ENCODE measurements at regions not wholly inside any gene's neighbourhood (a gene's known extent, or its start where the extent isn't known, plus 50 kb on each side); places are given as distances from the start of the nearest gene placed in this dataset.

DNA sequence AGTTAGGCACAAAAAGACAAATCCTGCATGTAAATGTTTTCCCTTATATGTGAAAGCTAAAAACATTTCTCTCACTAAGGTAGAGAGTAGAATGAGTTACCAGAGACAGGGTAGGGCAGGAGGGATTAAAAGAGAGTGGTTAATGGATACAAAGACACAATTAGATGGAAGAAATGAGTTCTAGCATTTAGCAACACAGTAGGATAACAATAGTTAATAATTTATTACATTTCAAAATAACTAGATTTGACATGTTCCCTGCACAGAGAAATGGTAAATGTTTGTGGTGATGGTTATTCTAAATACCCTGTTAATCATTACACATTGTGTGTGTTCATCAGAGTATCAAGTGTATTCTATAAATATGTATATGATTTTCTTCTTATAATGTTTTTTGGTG lies 1400.7 kb downstream of the OTOL1 start:
- Mint-ChIP-seq H3K36me3 (ENCODE audit: insufficient read depth in 1 of 3, low read depth in 3 of 3) (peaks cover 0 to 3% (median 0%) of the 10 kb centered on the region in 3 experiments; a peak in 1 of 7 replicates), H3K27ac (no peak overlapping the region), H3K4me3 (no peak overlapping the region), H3K27me3 (ENCODE audit: low read depth) (no peaks in the 10 kb centered on the region), H3K9me3 (peaks cover 0 to 2% of the 10 kb centered on the region in 2 experiments; a peak in 4 of 5 replicates), H3K4me1 (no peaks in the 10 kb centered on the region)
- Histone ChIP-seq H3K4me2 (ENCODE audit: insufficient read depth, insufficient read length, low read length) (no peak overlapping the region), H3T11ph (ENCODE audit: low read length) (no peak overlapping the region), H3K4me1 (ENCODE audit: insufficient read depth, low read length) (no peaks in the 10 kb centered on the region), H3K23ac (ENCODE audit: insufficient read length, low read depth, low read length) (no peak overlapping the region), H2AFZ (ENCODE audit: low read length) (no peak overlapping the region), H3K79me1 (ENCODE audit: insufficient read depth, low read depth, low read length, poor library complexity, severe bottlenecking) (no peaks in the 10 kb centered on the region), H3K79me2 (ENCODE audit: insufficient read depth, low read length) (no peaks in the 10 kb centered on the region), H2AK5ac (ENCODE audit: insufficient read length, low read length) (no peak overlapping the region), H2BK120ac (ENCODE audit: low read depth, low read length, poor library complexity, severe bottlenecking) (no peak overlapping the region), H4K20me1 (ENCODE audit: control insufficient read depth, insufficient read depth, insufficient read length) (no peaks in the 10 kb centered on the region), H3K27me3 (ENCODE audit: insufficient read depth, low read length) (no peaks in the 10 kb centered on the region), H3K27ac (ENCODE audit: insufficient read length, low read depth, low read length) (no peak overlapping the region), H2BK5ac (ENCODE audit: insufficient read length, low read length) (no peak overlapping the region), H3K9me3 (ENCODE audit: control insufficient read depth, low read depth, low read length) (no peaks in the 10 kb centered on the region), H2BK15ac (ENCODE audit: low read depth, low read length) (no peak overlapping the region), H4K5ac (ENCODE audit: insufficient read length, low read depth, low read length) (no peak overlapping the region), H3K23me2 (ENCODE audit: insufficient read length, low read depth, low read length, poor library complexity, severe bottlenecking) (no peaks in the 10 kb centered on the region), H2BK20ac (ENCODE audit: low read depth, low read length, poor library complexity, severe bottlenecking) (no peak overlapping the region), H3K4ac (ENCODE audit: low read depth, low read length) (no peak overlapping the region), H4K8ac (replicated peaks; ENCODE audit: insufficient read length, low read depth, low read length) (no peak overlapping the region), H2BK12ac (ENCODE audit: insufficient read length, low read depth, low read length) (no peak overlapping the region), H3K18ac (ENCODE audit: insufficient read length, low read depth, low read length) (no peak overlapping the region), H3K14ac (ENCODE audit: insufficient read depth, low read length) (no peak overlapping the region), H3K9ac (ENCODE audit: extremely low read depth, insufficient read length, low read length) (no peak overlapping the region), H4K91ac (ENCODE audit: insufficient read length, low read depth, low read length) (no peak overlapping the region), H3K56ac (ENCODE audit: insufficient read length, low read depth, low read length) (no peak overlapping the region)
- TF ChIP-seq, protein P1, sequence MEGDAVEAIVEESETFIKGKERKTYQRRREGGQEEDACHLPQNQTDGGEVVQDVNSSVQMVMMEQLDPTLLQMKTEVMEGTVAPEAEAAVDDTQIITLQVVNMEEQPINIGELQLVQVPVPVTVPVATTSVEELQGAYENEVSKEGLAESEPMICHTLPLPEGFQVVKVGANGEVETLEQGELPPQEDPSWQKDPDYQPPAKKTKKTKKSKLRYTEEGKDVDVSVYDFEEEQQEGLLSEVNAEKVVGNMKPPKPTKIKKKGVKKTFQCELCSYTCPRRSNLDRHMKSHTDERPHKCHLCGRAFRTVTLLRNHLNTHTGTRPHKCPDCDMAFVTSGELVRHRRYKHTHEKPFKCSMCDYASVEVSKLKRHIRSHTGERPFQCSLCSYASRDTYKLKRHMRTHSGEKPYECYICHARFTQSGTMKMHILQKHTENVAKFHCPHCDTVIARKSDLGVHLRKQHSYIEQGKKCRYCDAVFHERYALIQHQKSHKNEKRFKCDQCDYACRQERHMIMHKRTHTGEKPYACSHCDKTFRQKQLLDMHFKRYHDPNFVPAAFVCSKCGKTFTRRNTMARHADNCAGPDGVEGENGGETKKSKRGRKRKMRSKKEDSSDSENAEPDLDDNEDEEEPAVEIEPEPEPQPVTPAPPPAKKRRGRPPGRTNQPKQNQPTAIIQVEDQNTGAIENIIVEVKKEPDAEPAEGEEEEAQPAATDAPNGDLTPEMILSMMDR (conservative IDR thresholded peaks at IDR 0.05): no peak
- DNase-seq: no peak

Data from H9 (cell line).